GM21786 (cell line): ENCODE measurements at regions not wholly inside any gene's neighbourhood (a gene's known extent, or its start where the extent isn't known, plus 50 kb on each side); places are given as distances from the start of the nearest gene placed in this dataset.

Source experiments
- ATAC-seq: cut with Tn5 transposase; IDR thresholded peaks from one replicate; pipeline ENCODE4 v1.9.1; 2021; ENCODE audit not compliant: unreplicated experiment

DNA sequence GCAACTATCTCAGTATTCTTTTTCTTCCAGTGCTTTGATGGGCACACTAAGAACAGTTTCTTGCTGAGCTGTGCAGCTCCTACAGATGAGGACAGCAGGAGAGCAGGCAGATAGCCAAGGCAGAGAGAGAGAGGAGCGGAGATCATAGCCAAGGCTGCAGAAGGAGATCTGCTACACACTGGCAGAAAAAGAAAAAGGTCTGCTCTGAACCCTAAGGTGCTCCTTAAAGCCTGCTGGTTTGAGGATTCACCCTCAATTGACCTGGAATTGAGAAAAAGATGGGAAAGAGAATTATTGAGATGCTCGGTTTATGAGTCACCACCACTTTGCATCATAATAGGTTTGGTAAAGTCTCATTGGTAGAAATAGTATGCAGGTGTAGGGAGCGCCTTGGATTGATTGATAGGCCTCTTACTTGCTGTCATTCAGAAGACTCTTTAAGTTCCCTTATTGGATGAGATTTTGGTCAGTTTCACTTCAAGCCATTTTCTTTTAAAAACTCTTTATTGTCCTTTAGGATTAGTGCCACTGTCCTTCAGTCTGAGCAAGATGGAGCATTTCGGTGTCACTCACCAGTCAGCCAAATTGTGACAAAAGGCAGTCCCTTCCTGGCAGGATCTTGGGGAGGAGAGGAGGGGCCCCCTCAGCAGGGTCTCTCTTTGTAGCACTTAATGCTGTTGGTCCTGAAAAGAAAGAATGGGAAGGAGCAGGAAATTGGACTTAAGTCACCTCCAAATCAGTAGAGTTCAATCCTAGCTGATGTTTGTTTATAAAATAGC is 685.0 kb downstream of the ADGRL2 start:
- no peak for ATAC-seq

DNA sequence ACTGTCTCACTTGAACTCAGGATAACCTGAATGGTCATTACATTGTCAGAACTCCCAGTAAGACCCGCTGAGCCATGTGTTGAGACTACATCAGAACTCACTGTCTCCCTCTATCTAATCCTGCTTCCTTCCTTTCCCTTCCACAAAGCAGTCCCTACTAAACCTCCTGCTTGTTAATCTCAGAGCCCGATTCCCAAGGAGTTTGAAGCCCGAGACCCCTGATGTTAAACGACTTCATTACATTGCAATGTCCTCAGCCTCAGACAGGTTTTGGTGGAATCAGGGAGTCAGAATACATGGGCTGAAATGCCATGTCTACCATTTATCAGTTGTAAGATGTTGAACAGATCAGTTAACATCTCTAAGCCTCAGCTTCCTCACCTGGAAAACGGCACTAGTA is 682.4 kb downstream of the ADGRL2 start:
- ATAC-seq = no peak

DNA sequence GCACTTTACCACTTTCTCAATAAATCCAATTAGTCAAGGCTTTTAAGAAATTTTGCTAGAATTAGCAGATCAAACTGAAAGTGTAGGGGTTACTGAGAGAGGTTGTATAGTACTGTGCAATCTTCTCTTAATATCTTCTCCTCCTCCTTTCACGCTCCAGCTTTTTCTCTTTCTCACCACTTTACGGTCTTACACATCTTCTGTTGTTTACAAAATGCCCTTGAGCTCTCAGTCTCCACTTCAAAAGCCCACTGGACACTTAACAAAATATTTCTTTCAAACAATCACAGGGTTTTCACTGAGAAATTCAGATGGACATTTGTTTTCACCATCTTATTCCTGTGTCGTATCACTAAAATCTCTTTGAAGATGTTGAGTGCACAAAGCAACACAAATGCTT is 678.2 kb downstream of the ADGRL2 start:
- ATAC-seq = no peak

GRCh38 chr1:82472489-82473131 is 671.9 kb downstream of the ADGRL2 start:
- no peak for ATAC-seq

- no peak for ATAC-seq
Measured at GRCh38 chr1:82466891-82467290, 666.2 kb downstream of the ADGRL2 start.

DNA sequence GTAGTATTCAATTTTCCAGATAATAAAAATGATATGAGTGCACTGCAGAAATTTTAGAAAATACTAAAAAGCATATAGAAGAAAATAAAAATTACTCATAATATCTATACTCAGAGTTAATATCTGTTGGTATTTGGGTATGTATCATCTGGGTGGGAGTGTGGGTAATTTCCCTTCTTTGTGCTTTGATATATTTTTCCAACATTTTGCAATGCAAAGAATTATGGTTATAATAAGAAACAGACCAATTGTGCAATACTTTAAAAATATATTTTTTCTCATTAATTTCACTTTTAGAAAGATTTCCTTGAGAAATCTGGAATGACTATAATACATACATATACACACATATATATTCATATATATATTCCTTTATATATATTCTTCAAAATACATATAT is 665.7 kb downstream of the ADGRL2 start:
- no peak for ATAC-seq

- ATAC-seq = no peak
Measured at GRCh38 chr1:82465024-82465423, 664.3 kb downstream of the ADGRL2 start.

GRCh38 chr1:82464362-82465001 is 663.7 kb downstream of the ADGRL2 start:
- no peak for ATAC-seq

DNA sequence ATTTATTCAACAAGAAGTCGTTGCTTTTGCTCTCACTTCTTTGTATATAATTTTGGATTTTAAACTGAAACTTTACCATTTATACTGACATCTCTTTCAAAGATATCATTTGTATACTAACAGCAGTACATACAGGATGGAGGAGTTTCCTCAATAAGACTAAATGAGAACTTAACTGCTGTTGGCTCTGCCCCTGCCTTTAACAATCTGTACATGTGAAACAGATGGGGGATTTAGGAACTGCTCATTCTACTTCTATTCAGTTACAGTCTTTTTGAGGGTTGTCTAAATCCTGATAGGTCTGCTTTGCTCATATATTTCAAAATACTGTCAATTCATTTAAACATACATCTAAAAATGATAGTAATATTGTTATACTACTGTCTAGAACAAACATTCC is 663.2 kb downstream of the ADGRL2 start:
- ATAC-seq = no peak

DNA sequence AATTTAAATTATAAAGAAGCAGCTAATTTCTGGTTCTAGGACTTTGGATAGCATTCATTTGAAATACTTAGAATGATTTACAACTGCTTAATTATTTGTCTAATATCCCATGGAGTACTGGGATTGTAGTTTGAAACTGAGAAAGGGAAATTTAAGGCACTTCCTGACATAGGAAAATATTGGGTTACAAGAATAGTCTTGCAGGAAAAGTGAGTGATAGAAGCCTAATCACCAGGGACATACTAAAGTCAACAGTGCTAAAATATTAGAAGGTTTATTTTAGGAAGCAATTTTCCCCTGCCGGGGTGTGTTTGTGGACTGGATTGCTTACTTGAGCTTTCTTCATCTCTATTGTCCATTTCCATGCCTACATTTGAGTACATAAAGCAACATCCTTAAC is 661.6 kb downstream of the ADGRL2 start:
- ATAC-seq = no peak

GRCh38 chr1:82455342-82455741 is 654.6 kb downstream of the ADGRL2 start:
- no peak for ATAC-seq

- ATAC-seq = no peak
Measured at GRCh38 chr1:82454431-82454830, 653.7 kb downstream of the ADGRL2 start.

- no peak for ATAC-seq
Measured at GRCh38 chr1:82453511-82454185, 652.9 kb downstream of the ADGRL2 start.

DNA sequence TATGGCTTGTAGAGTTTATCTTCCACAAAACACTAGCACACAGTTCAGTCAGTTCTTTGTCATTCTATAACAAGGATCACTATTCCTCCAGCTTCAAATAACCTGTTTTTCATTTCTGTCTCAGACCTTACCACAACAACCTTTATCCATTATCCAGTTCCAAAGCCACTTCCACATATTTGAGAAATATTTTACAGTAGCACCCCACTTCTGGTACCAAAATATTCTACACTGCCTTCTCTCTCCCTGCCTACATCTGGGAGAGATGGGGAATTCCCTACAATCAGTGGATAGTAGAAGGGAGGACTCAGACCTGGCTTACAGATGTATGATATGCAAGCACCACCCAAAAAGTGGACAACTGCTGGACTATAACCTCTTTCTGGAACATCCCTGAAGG is 651.4 kb downstream of the ADGRL2 start:
- no peak for ATAC-seq

GRCh38 chr1:82451191-82451590 is 650.5 kb downstream of the ADGRL2 start:
- ATAC-seq = no peak

DNA sequence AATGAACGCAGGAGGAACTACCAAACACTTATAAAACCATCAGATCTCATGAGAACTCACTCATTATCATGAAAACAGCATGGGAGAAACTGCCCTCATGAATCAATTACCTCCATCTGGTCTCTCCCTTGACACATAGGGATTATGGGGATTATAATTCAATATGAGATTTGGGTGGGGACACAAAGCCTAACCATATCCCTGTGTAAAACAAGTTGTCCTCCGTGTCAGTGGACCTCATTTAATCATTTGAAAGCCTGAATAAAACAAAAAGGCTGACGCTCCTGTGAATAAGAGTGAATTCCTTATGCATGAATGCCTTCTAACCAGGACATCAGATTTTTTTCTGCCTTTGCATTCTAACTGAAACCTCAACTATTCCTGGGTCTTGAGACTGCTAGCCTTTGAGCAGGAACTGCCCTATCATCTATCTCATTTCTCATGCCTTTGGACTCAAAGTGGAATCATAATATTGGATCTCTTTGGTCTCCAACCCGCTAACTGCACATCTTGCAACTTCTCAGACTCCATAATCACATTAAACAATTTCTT is 648.8 kb downstream of the ADGRL2 start:
- ATAC-seq = no peak

DNA sequence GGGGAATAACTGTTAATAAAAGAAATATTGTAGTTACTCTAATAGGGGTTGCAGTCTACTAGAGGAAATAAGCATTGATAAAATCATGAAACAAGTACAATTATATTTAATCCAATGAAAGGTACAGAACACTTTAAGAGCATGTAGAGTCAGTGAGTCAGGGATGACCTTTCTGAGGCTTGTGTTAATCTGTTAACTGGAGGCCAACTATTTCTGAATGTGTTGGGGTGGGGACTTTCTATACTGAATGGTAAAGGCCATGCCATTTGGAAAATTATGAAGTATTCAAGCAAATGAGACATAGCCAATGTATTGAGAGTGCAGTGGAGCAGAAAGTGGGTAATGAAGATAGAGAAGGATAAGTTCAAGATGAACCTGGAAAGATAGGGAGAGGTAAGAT is 646.2 kb downstream of the ADGRL2 start:
- no peak for ATAC-seq

GRCh38 chr1:82446236-82446635 is 645.5 kb downstream of the ADGRL2 start:
- no peak for ATAC-seq

GRCh38 chr1:82445827-82446226 is 645.1 kb downstream of the ADGRL2 start:
- ATAC-seq = no peak

DNA sequence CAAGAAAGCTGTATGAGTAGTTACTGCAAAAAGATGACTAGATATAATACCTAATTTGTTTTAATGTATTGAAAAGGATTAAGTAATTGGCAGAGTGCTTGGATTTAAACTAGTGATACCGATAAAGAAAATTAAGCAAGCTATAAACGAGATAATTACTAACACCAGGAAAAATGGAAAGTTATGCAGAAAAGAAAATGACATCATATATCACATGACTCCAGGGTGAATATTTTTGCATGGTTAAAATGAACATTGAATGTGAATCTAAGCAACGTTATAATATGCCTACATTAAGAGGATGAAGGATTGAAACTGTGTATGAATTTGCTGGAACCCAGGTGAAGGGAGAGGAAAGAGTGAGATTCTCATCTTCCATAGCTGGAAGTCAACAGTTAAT is 644.4 kb downstream of the ADGRL2 start:
- no peak for ATAC-seq

DNA sequence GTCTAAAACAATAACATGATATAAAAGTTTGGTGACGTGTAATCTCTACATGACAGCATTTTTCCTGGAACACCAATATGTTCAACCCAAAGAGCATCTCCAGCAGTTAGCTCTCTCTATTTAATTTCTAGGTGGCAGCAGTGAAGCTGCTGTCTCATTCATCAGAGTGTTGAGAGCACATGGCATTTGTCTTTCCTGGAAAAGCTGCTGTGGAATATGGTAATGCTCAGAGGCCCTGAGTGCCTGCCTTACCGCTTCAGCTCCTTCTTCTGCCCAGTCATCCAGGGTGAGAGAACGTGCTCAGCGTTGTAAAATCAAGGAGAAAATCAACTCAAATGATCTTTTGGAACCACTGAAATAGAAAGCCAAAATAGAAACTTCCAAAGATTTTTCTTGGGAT is 640.7 kb downstream of the ADGRL2 start:
- ATAC-seq = no peak
